Amniotic stem cell (primary cell): ENCODE measurements at regions not wholly inside any gene's neighbourhood (a gene's known extent, or its start where the extent isn't known, plus 50 kb on each side); places are given as distances from the start of the nearest gene placed in this dataset.

ENCODE experiments used
- DNase-seq: peaks from one replicate; lab custom pipeline; 2025; lab: John Stamatoyannopoulos, UW

GRCh38 chr4:52234561-52235440 is 183.7 kb downstream of the SPATA18 start:
- DNase-seq, result peak; percentile 16

- no peak for DNase-seq
These were observed 184.6 kb downstream of the SPATA18 start for GRCh38 chr4:52235552-52236201.

- DNase-seq, result no peak
These were observed 190.8 kb downstream of the SPATA18 start for GRCh38 chr4:52241916-52242315.

- DNase-seq, result no peak
These were observed 192.3 kb downstream of the SPATA18 start for GRCh38 chr4:52243367-52243766.

GRCh38 chr4:52244103-52244775 is 193.1 kb downstream of the SPATA18 start:
- DNase-seq, result no peak

GRCh38 chr4:52244848-52245247 is 193.7 kb downstream of the SPATA18 start:
- no peak for DNase-seq

- DNase-seq, result no peak
These were observed 195.7 kb downstream of the SPATA18 start for GRCh38 chr4:52246827-52247226.

- DNase-seq, result no peak
These were observed 196.8 kb downstream of the SPATA18 start for GRCh38 chr4:52247941-52248340.

- no peak for DNase-seq
These were observed 197.7 kb downstream of the SPATA18 start for GRCh38 chr4:52248820-52249219.

- no peak for DNase-seq
These were observed 198.5 kb downstream of the SPATA18 start for GRCh38 chr4:52249581-52249980.

GRCh38 chr4:52250154-52250553 is 199.1 kb downstream of the SPATA18 start:
- no peak for DNase-seq

- no peak for DNase-seq
These were observed 200.8 kb downstream of the SPATA18 start for GRCh38 chr4:52251864-52252263.

GRCh38 chr4:52253025-52253424 is 201.9 kb downstream of the SPATA18 start:
- DNase-seq, result no peak

- DNase-seq, result no peak
These were observed 205.4 kb downstream of the SPATA18 start for GRCh38 chr4:52256522-52256921.

GRCh38 chr4:52259978-52260377 is 208.9 kb downstream of the SPATA18 start:
- no peak for DNase-seq

- DNase-seq, result no peak
These were observed 209.6 kb downstream of the SPATA18 start for GRCh38 chr4:52260514-52261210.

GRCh38 chr4:52263607-52264006 is 212.5 kb downstream of the SPATA18 start:
- DNase-seq, result no peak

GRCh38 chr4:52265781-52266525 is 214.8 kb downstream of the SPATA18 start:
- no peak for DNase-seq

- DNase-seq, result no peak
These were observed 215.5 kb downstream of the SPATA18 start for GRCh38 chr4:52266537-52267137.

GRCh38 chr4:52269761-52270160 is 218.7 kb downstream of the SPATA18 start:
- no peak for DNase-seq

- no peak for DNase-seq
These were observed 222.8 kb downstream of the SPATA18 start for GRCh38 chr4:52273885-52274284.
